HepG2 (cell line): ENCODE measurements at regions not wholly inside any gene's neighbourhood (a gene's known extent, or its start where the extent isn't known, plus 50 kb on each side); places are given as distances from the start of the nearest gene placed in this dataset.

Experiments
- BHLHE40 ChIP-seq: IDR thresholded peaks from 2 replicates; pipeline ENCODE4 v1.6.1; 2011; ENCODE audit warnings: low read length, improper control_type of control experiment
- EEA1 ChIP-seq: sonication (generic); formaldehyde crosslinking; IDR thresholded peaks from 2 replicates; pipeline ENCODE4 v1.5.1; 2020; ENCODE audit warnings: mild to moderate bottlenecking, missing genetic modification reagents, borderline replicate concordance
- FOXK1 ChIP-seq: sonication (generic); formaldehyde crosslinking; IDR thresholded peaks from 2 replicates; pipeline ENCODE4 v1.4.0; 2020; ENCODE audit warnings: low read depth, missing genetic modification reagents, borderline replicate concordance
- HNRNPK ChIP-seq: fragments of 200-400 bp; formaldehyde crosslinking; IDR thresholded peaks from 2 replicates; pipeline ENCODE4 v1.6.1; 2018; ENCODE audit warnings: low read length, low read depth, moderate library complexity, mild to moderate bottlenecking; ENCODE audit not compliant: poor library complexity, severe bottlenecking
- ISL2 ChIP-seq: sonication (generic); formaldehyde crosslinking; IDR thresholded peaks from 2 replicates; pipeline ENCODE4 v1.5.0; 2020; ENCODE audit warnings: missing genetic modification reagents
- JUNB ChIP-seq: sonication (generic); formaldehyde crosslinking; IDR thresholded peaks from 2 replicates; pipeline ENCODE4 v1.8.0; 2022; ENCODE audit warnings: missing genetic modification reagents, mild to moderate bottlenecking, borderline replicate concordance
- KAT8 ChIP-seq: IDR thresholded peaks from 2 replicates; pipeline ENCODE4 v1.6.1; 2016; ENCODE audit warnings: missing genetic modification reagents, missing compliant biosample characterization
- SAFB2 ChIP-seq: sonication (generic); formaldehyde crosslinking; IDR thresholded peaks from 2 replicates; pipeline ENCODE4 v1.5.1; 2020; ENCODE audit warnings: missing genetic modification reagents, low read depth, mild to moderate bottlenecking, borderline replicate concordance
- ZEB1 ChIP-seq: IDR thresholded peaks from 2 replicates; pipeline ENCODE4 v1.6.1; 2012; ENCODE audit warnings: mild to moderate bottlenecking, low read depth, inconsistent platforms; ENCODE audit not compliant: insufficient replicate concordance
- ZNF318 ChIP-seq: sonication (generic); formaldehyde crosslinking; IDR thresholded peaks from 2 replicates; pipeline ENCODE4 v1.4.0; 2020; ENCODE audit warnings: mild to moderate bottlenecking, missing genetic modification reagents
- TF ChIP-seq, protein P1 (sequence below): sonication (generic); formaldehyde crosslinking; IDR thresholded peaks from 2 replicates; pipeline ENCODE4 v1.4.0; 2020; ENCODE audit warnings: missing genetic modification reagents
- TF ChIP-seq, protein P2 (sequence below): sonication (generic); formaldehyde crosslinking; IDR thresholded peaks from 2 replicates; pipeline ENCODE4 v1.8.1; 2023; ENCODE audit warnings: mild to moderate bottlenecking, missing genetic modification reagents

DNA sequence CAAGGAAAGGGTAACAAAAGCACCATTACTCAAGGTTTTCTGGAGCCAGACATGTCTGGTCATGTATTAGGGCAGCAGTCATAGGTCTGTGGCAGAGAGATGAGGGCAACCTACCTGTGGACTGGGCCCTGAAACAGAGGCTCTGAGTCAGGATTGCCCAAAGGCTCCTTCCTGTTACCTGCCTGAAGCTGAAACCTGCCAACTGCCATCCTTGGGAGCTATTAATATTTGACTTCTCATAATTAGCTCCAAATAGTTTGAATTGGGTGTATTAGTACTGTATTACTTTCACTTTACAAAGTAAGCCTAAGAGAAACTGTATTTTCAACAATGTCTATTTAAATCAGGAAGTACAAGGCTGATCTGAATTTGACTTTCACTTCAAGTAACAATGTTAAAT lies 72.0 kb upstream of the TBX18 start (continued):
- TF ChIP-seq, protein P1, sequence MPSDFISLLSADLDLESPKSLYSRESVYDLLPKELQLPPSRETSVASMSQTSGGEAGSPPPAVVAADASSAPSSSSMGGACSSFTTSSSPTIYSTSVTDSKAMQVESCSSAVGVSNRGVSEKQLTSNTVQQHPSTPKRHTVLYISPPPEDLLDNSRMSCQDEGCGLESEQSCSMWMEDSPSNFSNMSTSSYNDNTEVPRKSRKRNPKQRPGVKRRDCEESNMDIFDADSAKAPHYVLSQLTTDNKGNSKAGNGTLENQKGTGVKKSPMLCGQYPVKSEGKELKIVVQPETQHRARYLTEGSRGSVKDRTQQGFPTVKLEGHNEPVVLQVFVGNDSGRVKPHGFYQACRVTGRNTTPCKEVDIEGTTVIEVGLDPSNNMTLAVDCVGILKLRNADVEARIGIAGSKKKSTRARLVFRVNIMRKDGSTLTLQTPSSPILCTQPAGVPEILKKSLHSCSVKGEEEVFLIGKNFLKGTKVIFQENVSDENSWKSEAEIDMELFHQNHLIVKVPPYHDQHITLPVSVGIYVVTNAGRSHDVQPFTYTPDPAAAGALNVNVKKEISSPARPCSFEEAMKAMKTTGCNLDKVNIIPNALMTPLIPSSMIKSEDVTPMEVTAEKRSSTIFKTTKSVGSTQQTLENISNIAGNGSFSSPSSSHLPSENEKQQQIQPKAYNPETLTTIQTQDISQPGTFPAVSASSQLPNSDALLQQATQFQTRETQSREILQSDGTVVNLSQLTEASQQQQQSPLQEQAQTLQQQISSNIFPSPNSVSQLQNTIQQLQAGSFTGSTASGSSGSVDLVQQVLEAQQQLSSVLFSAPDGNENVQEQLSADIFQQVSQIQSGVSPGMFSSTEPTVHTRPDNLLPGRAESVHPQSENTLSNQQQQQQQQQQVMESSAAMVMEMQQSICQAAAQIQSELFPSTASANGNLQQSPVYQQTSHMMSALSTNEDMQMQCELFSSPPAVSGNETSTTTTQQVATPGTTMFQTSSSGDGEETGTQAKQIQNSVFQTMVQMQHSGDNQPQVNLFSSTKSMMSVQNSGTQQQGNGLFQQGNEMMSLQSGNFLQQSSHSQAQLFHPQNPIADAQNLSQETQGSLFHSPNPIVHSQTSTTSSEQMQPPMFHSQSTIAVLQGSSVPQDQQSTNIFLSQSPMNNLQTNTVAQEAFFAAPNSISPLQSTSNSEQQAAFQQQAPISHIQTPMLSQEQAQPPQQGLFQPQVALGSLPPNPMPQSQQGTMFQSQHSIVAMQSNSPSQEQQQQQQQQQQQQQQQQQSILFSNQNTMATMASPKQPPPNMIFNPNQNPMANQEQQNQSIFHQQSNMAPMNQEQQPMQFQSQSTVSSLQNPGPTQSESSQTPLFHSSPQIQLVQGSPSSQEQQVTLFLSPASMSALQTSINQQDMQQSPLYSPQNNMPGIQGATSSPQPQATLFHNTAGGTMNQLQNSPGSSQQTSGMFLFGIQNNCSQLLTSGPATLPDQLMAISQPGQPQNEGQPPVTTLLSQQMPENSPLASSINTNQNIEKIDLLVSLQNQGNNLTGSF (CRISPR knock-in tag), result no peak
- TF ChIP-seq ZNF318 (CRISPR knock-in tag) (no peak), KAT8 (CRISPR knock-in tag) (no peak), ISL2 (CRISPR knock-in tag) (no peak), EEA1 (CRISPR knock-in tag) (no peak), SAFB2 (CRISPR knock-in tag) (no peak), BHLHE40 (no peak), HNRNPK (no peak), ZEB1 (no peak), JUNB (CRISPR knock-in tag) (no peak), FOXK1 (CRISPR knock-in tag) (no peak)
- TF ChIP-seq, protein P2, sequence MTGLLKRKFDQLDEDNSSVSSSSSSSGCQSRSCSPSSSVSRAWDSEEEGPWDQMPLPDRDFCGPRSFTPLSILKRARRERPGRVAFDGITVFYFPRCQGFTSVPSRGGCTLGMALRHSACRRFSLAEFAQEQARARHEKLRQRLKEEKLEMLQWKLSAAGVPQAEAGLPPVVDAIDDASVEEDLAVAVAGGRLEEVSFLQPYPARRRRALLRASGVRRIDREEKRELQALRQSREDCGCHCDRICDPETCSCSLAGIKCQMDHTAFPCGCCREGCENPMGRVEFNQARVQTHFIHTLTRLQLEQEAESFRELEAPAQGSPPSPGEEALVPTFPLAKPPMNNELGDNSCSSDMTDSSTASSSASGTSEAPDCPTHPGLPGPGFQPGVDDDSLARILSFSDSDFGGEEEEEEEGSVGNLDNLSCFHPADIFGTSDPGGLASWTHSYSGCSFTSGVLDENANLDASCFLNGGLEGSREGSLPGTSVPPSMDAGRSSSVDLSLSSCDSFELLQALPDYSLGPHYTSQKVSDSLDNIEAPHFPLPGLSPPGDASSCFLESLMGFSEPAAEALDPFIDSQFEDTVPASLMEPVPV (CRISPR knock-in tag), result no peak
